Loucy (cell line): ENCODE measurements at regions not wholly inside any gene's neighbourhood (a gene's known extent, or its start where the extent isn't known, plus 50 kb on each side); places are given as distances from the start of the nearest gene placed in this dataset.
A peak's percentile ranks its signal among the peaks of the same experiment; 100 is the strongest.

ENCODE experiments used
- H2AFZ ChIP-seq: fragments of 200-600 bp; sonication (generic); 2 replicates; pipeline ENCODE4 v1.6.0; 2016; ENCODE audit warnings: antibody characterized with exemption, mild to moderate bottlenecking, low read length, moderate library complexity
- H3F3A ChIP-seq: fragments of 200-600 bp; 2 replicates; pipeline ENCODE4 v1.6.0; 2016; ENCODE audit warnings: antibody characterized with exemption, low read depth, mild to moderate bottlenecking
- H3K27me3 ChIP-seq: fragments of 200-600 bp; sonication (generic); 2 replicates; pipeline ENCODE4 v1.6.1; 2014; ENCODE audit warnings: low read length, mild to moderate bottlenecking; ENCODE audit not compliant: insufficient read depth, poor library complexity, severe bottlenecking
- H3K36me3 ChIP-seq: fragments of 200-600 bp; sonication (generic); 2 replicates; pipeline ENCODE4 v1.6.1; 2016; ENCODE audit warnings: low read length; ENCODE audit not compliant: insufficient read depth
- H3K4me1 ChIP-seq: fragments of 200-600 bp; sonication (generic); 2 replicates; pipeline ENCODE4 v1.5.1; 2014; ENCODE audit warnings: low read length, mild to moderate bottlenecking; ENCODE audit not compliant: insufficient read depth, poor library complexity, severe bottlenecking
- H3K4me2 ChIP-seq: fragments of 200-600 bp; sonication (generic); 2 replicates; pipeline ENCODE4 v1.6.0; 2014; ENCODE audit warnings: antibody characterized with exemption, low read length, low read depth, mild to moderate bottlenecking; ENCODE audit not compliant: poor library complexity, severe bottlenecking
- H3K4me3 ChIP-seq: fragments of 200-600 bp; sonication (generic); 2 replicates; pipeline ENCODE4 v1.5.1; 2014; ENCODE audit warnings: low read length, mild to moderate bottlenecking, mixed read lengths; ENCODE audit not compliant: poor library complexity, severe bottlenecking
- H3K79me2 ChIP-seq: fragments of 200-600 bp; sonication (generic); 2 replicates; pipeline ENCODE4 v1.6.1; 2014; ENCODE audit warnings: low read length; ENCODE audit not compliant: insufficient read depth
- H3K9ac ChIP-seq: fragments of 200-600 bp; sonication (generic); 2 replicates; pipeline ENCODE4 v1.6.0; 2014; ENCODE audit warnings: mild to moderate bottlenecking, low read depth, low read length, moderate library complexity; ENCODE audit not compliant: poor library complexity, severe bottlenecking
- H3K9me2 ChIP-seq: fragments of 200-600 bp; sonication (generic); replicated peaks from 2 replicates; pipeline ENCODE4 v1.6.1; 2016; ENCODE audit warnings: low read depth, low read length, mixed read lengths
- H3K9me3 ChIP-seq: fragments of 200-600 bp; sonication (generic); 2 replicates; pipeline ENCODE4 v1.6.1; 2014; ENCODE audit warnings: mild to moderate bottlenecking, antibody characterized with exemption, low read length, low read depth; ENCODE audit not compliant: insufficient read depth
- H4K20me1 ChIP-seq: fragments of 200-600 bp; sonication (generic); 2 replicates; pipeline ENCODE4 v1.6.0; 2014; ENCODE audit warnings: antibody characterized with exemption, low read length, mild to moderate bottlenecking; ENCODE audit not compliant: insufficient read depth, poor library complexity, severe bottlenecking
- EZH2phosphoT487 ChIP-seq: fragments of 200-600 bp; IDR thresholded peaks from 2 replicates; pipeline ENCODE4 v1.6.1; 2018; ENCODE audit warnings: antibody characterized with exemption, mild to moderate bottlenecking, moderate library complexity, borderline replicate concordance
- TF ChIP-seq, protein P1 (sequence below): fragments of 200-600 bp; sonication (generic); conservative IDR thresholded peaks from 2 replicates; pipeline ENCODE4 v1.5.1; 2014; ENCODE audit warnings: mild to moderate bottlenecking, antibody characterized with exemption, low read length

DNA sequence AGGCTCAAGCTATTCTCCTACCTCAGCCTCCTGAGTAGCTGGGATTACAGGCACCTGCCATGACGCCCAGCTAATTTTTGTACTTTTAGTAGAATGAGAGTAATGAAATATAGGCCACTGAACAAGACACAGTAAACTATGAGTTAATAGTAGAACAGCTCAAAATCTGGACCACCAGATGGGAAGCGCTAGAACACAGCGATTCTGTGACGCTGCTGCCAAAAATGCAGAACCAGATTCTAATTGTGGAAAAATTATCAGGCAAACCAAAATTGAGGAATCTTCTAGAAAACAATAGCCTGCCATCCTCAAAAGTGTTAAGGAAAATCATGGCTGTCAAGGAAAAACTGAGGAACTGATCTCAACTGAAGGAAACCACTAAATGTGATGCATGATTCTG, 111.4 kb upstream of the TIAM1 start:
- Histone ChIP-seq H3K27me3 (no peaks in the 10 kb centered on the region), H2AFZ (no peak overlapping the region), H3K4me1 (no peaks in the 10 kb centered on the region), H3K9me3 (no peaks in the 10 kb centered on the region), H3K79me2 (peaks cover 5% of the 10 kb centered on the region; the same call in 1 of the 2 replicates), H3K4me3 (no peak overlapping the region), H3K9ac (no peak overlapping the region), H3K9me2 (no peaks in the 10 kb centered on the region), H3K4me2 (no peak overlapping the region), H3F3A (no peaks in the 10 kb centered on the region), H4K20me1 (no peaks in the 10 kb centered on the region), H3K36me3 (no peaks in the 10 kb centered on the region)
- TF ChIP-seq, protein P1, sequence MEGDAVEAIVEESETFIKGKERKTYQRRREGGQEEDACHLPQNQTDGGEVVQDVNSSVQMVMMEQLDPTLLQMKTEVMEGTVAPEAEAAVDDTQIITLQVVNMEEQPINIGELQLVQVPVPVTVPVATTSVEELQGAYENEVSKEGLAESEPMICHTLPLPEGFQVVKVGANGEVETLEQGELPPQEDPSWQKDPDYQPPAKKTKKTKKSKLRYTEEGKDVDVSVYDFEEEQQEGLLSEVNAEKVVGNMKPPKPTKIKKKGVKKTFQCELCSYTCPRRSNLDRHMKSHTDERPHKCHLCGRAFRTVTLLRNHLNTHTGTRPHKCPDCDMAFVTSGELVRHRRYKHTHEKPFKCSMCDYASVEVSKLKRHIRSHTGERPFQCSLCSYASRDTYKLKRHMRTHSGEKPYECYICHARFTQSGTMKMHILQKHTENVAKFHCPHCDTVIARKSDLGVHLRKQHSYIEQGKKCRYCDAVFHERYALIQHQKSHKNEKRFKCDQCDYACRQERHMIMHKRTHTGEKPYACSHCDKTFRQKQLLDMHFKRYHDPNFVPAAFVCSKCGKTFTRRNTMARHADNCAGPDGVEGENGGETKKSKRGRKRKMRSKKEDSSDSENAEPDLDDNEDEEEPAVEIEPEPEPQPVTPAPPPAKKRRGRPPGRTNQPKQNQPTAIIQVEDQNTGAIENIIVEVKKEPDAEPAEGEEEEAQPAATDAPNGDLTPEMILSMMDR, result no peak
- TF ChIP-seq EZH2phosphoT487, result no peak

DNA sequence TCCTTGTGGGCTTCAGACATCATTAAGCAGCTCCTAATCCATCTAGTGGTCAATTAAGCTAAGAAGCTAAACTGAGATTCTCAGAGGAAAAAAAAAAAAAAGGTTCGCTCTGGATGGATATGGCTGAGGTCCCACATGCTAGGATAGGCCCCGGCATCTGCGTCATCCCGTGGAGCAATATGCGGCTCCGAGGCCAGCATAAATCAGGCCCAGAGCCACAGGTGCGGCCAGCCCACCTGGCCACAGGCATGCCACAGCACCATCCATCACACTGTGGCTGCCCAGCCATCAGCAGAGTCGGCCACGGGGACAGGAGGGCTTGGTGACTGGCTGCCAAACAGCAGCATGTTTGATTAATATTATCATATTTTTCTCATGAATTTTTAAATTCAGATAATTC, 106.9 kb upstream of the TIAM1 start:
- H3K9ac ChIP-seq, result no peak overlapping the region
- TF ChIP-seq, protein P1, result peak; percentile 21; the same call in 1 of the 2 replicates
- no peak for TF ChIP-seq EZH2phosphoT487
- H3K9me2 ChIP-seq, result no peaks in the 10 kb centered on the region
- no peaks in the 10 kb centered on the region for H3K36me3 ChIP-seq
- no peak overlapping the region for H3K4me2 ChIP-seq
- peaks cover 20% of the 10 kb centered on the region for H3K4me1 ChIP-seq
- no peak overlapping the region for H2AFZ ChIP-seq
- no peaks in the 10 kb centered on the region for H3K9me3 ChIP-seq
- peaks cover 30% of the 10 kb centered on the region for H3K79me2 ChIP-seq
- H3F3A ChIP-seq, result no peaks in the 10 kb centered on the region
- no peaks in the 10 kb centered on the region for H3K27me3 ChIP-seq
- H3K4me3 ChIP-seq, result no peak overlapping the region
- no peaks in the 10 kb centered on the region for H4K20me1 ChIP-seq

DNA sequence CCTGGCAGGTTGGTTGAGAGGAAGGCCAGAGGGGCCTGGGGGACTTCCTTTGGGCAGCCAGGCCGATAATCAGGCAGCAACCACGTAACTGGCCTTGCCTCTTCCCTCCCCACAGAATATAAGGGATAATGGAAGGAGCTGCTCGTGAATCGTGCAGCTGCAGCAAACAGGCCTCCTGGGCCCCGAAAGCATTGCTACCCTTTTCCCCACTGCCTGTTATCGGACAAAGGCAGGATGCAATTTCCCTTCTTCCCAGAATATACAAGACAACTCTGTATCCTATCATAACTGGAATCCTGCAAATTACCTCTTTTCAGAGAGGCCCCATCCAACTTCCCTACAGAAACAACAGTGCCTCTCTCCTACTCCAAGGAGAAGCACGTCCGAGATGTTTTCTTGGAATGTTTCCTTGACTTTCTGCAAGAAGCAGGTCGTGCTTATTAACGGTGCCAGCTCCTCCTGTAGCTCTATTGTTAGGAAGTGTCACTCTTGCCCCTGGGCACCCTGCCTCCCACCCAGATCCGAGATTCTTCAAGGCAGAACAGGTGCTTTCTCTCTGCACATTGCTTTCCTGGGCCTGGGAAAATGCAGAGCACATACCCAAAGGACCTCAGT, 106.0 kb upstream of the TIAM1 start:
- no peaks in the 10 kb centered on the region for H4K20me1 ChIP-seq
- peaks cover 27% of the 10 kb centered on the region for H3K4me1 ChIP-seq
- no peaks in the 10 kb centered on the region for H3K9me3 ChIP-seq
- H3K36me3 ChIP-seq, result no peaks in the 10 kb centered on the region
- peaks cover 26% of the 10 kb centered on the region for H3K79me2 ChIP-seq
- H3K9ac ChIP-seq, result no peak overlapping the region
- no peak overlapping the region for H2AFZ ChIP-seq
- H3K4me2 ChIP-seq, result no peak overlapping the region
- H3F3A ChIP-seq, result no peaks in the 10 kb centered on the region
- TF ChIP-seq, protein P1, result no peak
- TF ChIP-seq EZH2phosphoT487, result no peak
- H3K9me2 ChIP-seq, result no peaks in the 10 kb centered on the region
- no peak overlapping the region for H3K4me3 ChIP-seq
- no peaks in the 10 kb centered on the region for H3K27me3 ChIP-seq
